ENCODE measurements at regions not wholly inside any gene's neighbourhood (a gene's known extent, or its start where the extent isn't known, plus 50 kb on each side); places are given as distances from the start of the nearest gene placed in this dataset.

GRCh38 chr14:65219353-65219752 lies 117.0 kb upstream of the MAX start:
- Histone ChIP-seq H3K36me3 (ENCODE audit: insufficient read depth in 1 of 2, low read depth in 1 of 2) (no peaks in the 10 kb centered on the region), H3K27ac (no peak overlapping the region), H3K9me3 (no peaks in the 10 kb centered on the region), H3K27me3 (ENCODE audit: insufficient read depth in 3 of 3, low read length in 2 of 3) (no peaks in the 10 kb centered on the region), H3K4me3 (no peak overlapping the region), H3K4me1 (no peaks in the 10 kb centered on the region)
- intact Hi-C loops (cut with DNase I) = no loop called here
- 90 to 96% (median 94%) methylated on average over 4 of the region's 4 CpGs for WGBS, 3 donors
- DNase-seq = no peak
- ATAC-seq = no peak
- TF ChIP-seq CTCF (IDR thresholded peaks at IDR 0.05) = no peak

GRCh38 chr14:65222440-65222858 lies 120.1 kb upstream of the MAX start:
- H3K27me3 ChIP-seq (ENCODE audit: insufficient read depth in 3 of 3, low read length in 2 of 3) = no peaks in the 10 kb centered on the region
- no peak overlapping the region for H3K4me3 ChIP-seq
- peak; percentile 57 for TF ChIP-seq CTCF (IDR thresholded peaks at IDR 0.05)
- no peaks in the 10 kb centered on the region for H3K36me3 ChIP-seq (ENCODE audit: insufficient read depth in 1 of 2, low read depth in 1 of 2)
- H3K27ac ChIP-seq = no peak overlapping the region
- WGBS, 3 donors = 36 to 42% (median 37%) methylated on average over 9 of the region's 9 CpGs
- H3K4me1 ChIP-seq = no peaks in the 10 kb centered on the region
- no peaks in the 10 kb centered on the region for H3K9me3 ChIP-seq
- intact Hi-C loops (cut with DNase I) = loop anchor here (5.0 kb wide), 1 partner anchor 150 kb away; no protein-coding TSS in a partner anchor
- ATAC-seq (peak in 3 of 4 donors; percentile 48 to 78 (median 74)), DNase-seq (peak; percentile 41 to 65)

DNA sequence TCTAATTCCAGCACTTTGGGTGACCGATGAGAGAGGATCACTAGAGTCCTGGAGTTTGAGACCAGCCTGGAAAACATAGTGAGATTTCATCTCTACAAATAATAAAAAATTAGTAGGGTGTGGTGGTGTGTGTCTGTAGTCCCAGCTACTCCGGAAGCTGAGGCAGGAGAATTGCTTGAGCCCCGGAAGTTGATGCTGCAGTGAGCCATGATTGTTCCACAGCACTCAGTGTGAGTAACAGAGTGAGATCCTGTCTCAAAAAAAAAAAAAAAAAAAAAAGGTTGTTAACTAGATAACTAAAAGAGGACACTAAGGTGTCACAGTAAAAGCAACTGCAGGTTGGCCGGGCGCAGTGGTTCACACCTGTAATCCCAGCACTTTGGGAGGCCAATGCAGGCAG lies 121.3 kb upstream of the MAX start:
- intact Hi-C loops (cut with DNase I) = loop anchor here (5.0 kb wide), 1 partner anchor 149 kb away; no protein-coding TSS in a partner anchor
- Histone ChIP-seq H3K9me3 (no peaks in the 10 kb centered on the region), H3K27ac (no peak overlapping the region), H3K36me3 (ENCODE audit: insufficient read depth in 1 of 2, low read depth in 1 of 2) (no peaks in the 10 kb centered on the region), H3K4me1 (no peaks in the 10 kb centered on the region), H3K27me3 (ENCODE audit: insufficient read depth in 3 of 3, low read length in 2 of 3) (no peaks in the 10 kb centered on the region), H3K4me3 (no peak overlapping the region)
- DNase-seq = no peak
- TF ChIP-seq CTCF (IDR thresholded peaks at IDR 0.05) = no peak
- 92 to 96% (median 94%) methylated on average over 5 of the region's 5 CpGs for WGBS, 3 donors
- ATAC-seq = no peak

DNA sequence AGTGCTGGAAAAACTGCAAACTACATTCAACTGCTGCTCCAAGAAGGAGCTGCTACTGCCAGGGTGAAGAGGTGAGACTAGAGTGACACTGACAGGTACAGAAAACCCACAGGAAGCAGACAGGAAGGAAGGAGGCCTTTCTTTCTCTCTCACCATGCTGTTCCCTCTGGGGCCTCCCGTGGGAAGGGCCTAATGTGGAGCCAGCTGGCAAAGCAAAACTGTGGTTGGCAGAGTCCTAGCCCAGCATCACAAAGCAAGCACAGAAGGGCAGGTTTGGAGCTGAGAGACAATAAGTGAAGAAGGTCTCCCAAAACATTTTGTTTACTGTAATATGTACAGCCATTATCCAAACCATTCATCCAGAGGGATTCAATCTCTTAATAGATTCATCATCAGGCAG lies 122.5 kb upstream of the MAX start:
- TF ChIP-seq CTCF (IDR thresholded peaks at IDR 0.05) = no peak
- ATAC-seq (no peak), DNase-seq (no peak)
- Histone ChIP-seq H3K4me3 (no peak overlapping the region), H3K27ac (no peak overlapping the region), H3K9me3 (no peaks in the 10 kb centered on the region), H3K27me3 (ENCODE audit: insufficient read depth in 3 of 3, low read length in 2 of 3) (no peaks in the 10 kb centered on the region), H3K36me3 (ENCODE audit: insufficient read depth in 1 of 2, low read depth in 1 of 2) (no peaks in the 10 kb centered on the region), H3K4me1 (no peaks in the 10 kb centered on the region)
- intact Hi-C loops (cut with DNase I) = loop anchor here (5.0 kb wide), 2 partner anchors 148 to 598 kb away; no protein-coding TSS in a partner anchor
- WGBS, 3 donors = 14 to 53% (median 30%) methylated on average over 1 of the region's 1 CpG

Measured in psoas muscle (tissue), 7 donors.